ENCODE measurements at regions not wholly inside any gene's neighbourhood (a gene's known extent, or its start where the extent isn't known, plus 50 kb on each side); places are given as distances from the start of the nearest gene placed in this dataset.

- TF ChIP-seq, protein P1, sequence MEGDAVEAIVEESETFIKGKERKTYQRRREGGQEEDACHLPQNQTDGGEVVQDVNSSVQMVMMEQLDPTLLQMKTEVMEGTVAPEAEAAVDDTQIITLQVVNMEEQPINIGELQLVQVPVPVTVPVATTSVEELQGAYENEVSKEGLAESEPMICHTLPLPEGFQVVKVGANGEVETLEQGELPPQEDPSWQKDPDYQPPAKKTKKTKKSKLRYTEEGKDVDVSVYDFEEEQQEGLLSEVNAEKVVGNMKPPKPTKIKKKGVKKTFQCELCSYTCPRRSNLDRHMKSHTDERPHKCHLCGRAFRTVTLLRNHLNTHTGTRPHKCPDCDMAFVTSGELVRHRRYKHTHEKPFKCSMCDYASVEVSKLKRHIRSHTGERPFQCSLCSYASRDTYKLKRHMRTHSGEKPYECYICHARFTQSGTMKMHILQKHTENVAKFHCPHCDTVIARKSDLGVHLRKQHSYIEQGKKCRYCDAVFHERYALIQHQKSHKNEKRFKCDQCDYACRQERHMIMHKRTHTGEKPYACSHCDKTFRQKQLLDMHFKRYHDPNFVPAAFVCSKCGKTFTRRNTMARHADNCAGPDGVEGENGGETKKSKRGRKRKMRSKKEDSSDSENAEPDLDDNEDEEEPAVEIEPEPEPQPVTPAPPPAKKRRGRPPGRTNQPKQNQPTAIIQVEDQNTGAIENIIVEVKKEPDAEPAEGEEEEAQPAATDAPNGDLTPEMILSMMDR (conservative IDR thresholded peaks at IDR 0.05 in 1 of 2, IDR thresholded peaks at IDR 0.05 in 1 of 2; ENCODE audit: low read depth in 1 of 2, low read length in 2 of 2) = no peak
- no peak for TF ChIP-seq EZH2 (IDR thresholded peaks at IDR 0.05; ENCODE audit: low read length, missing control alignments)
These were observed 116.5 kb downstream of the AASDHPPT start for GRCh38 chr11:106193956-106194355.
